ENCODE measurements at regions not wholly inside any gene's neighbourhood (a gene's known extent, or its start where the extent isn't known, plus 50 kb on each side); places are given as distances from the start of the nearest gene placed in this dataset.
"Not testable (repeated sequence)": the region's sequence is repeated elsewhere in the genome, so short reads cannot be mapped to it uniquely, and the experiment has no call there.

DNA sequence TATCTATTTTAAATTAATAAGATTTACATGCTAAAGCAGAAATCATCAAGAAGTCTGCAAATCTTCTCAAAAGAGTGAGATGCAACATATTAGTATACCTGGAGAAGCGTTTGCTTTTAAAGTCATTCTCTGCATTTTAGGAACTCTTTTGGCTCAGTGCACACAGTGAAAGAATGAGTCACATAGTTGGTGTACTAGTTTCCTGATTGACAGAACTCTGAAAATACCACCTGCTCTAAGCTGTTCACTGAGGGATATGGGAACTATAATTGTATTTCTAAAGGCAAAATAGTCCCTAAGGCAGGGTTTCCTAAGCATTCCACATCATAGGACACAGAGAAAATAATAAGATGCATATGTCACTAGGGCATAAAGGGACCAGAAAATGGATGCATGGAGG, 838.5 kb downstream of the DIPK2A start:
- no peak for FAIRE-seq
- DNase-seq (ENCODE audit: low spot score), result no peak

DNA sequence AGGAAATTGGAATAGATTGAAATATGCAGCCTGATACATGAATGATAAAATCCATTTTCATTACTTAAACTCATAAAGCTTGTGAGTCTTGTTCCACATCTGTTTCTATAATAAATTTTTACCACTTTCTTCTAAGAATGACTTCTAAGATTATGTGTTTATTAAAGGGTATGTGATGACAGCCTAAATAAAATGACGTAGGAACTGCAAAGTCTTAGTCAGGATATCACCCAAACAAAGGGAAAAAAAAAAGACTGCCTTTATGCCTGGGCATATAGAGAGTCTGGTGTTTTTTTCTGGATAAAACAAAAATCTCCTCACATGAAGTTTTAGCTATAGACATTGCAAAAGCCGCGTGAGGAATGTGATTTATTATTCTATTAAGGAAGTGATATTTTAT, 844.0 kb downstream of the DIPK2A start:
- FAIRE-seq (no peak), DNase-seq (ENCODE audit: low spot score) (no peak)

DNA sequence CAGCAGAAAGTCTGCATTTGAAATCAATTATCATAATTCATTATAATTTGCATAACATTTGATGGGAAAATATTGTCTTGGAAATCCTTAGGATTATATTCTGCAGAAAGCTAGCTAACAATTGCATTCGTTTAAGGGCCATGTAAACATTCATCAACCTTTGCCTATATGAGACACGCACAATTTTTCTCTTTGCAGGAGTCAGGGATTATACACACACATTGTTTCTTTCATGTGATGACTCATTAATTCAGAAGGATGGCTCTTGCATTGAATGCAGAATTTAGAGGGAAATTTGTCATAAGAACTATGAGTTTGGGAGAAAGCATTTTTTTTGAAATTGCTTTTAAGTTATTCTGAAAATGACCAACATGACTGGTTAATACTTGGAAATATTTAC, 844.7 kb downstream of the DIPK2A start:
- no peak for DNase-seq (ENCODE audit: low spot score)
- no peak for FAIRE-seq

- no peak for FAIRE-seq
- no peak for DNase-seq (ENCODE audit: low spot score)
Measured at GRCh38 chr3:144818973-144819372, 847.4 kb downstream of the DIPK2A start.

DNA sequence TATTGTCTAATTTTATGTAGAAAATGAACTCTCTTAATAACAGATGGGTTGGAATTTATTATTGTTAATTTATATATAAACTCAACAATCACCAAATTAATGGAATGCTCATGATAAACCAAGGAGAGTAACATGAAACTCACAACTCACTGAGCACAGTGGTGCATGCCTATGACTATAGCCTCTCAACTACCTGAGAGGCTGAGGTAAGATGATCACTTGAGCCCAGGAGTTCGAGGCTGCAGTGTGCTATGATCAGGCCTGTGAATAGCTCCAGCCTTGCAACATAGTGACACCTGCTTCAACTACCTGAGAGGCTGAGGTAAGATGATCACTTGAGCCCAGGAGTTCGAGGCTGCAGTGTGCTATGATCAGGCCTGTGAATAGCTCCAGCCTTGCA, 848.6 kb downstream of the DIPK2A start:
- DNase-seq (ENCODE audit: low spot score); FAIRE-seq: not testable (repeated sequence)

DNA sequence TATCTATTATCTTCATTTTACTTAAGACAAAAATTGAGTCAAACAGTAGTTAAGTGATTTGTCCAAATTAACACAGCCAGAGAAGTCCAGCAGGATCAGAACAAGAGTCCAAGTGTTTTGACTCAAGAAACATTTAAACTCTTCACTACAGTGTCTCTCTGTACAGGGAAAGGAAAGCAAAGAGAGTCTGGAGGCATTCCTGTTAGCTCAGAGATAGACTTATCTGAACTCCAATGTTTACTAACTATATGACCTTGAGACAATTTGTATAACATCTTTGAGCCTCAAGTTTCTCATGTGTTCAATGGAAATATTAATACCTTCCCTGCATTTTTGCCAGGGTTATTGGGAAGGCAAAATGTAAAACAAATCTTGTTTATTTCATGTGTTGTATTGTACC, 849.1 kb downstream of the DIPK2A start:
- DNase-seq (ENCODE audit: low spot score), result no peak
- FAIRE-seq, result no peak

DNA sequence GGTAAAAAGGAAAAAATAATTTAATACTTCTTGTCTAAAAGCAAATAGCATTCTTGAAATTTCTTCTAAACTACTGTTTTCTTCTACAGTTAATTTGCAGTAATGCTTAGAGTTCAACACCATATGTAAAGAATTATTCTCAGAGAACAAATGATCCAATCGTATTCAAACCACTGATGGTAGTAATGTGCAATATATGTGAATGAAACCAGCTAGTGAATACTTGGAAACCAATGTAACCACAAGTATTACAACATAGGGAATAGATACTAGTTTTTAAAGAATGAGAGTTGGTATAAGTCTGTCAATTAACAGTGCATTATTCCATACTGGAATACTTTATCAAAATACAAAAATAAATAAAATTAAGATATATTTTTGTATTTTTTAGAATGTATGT, 850.0 kb downstream of the DIPK2A start:
- no peak for DNase-seq (ENCODE audit: low spot score)
- FAIRE-seq, result no peak

DNA sequence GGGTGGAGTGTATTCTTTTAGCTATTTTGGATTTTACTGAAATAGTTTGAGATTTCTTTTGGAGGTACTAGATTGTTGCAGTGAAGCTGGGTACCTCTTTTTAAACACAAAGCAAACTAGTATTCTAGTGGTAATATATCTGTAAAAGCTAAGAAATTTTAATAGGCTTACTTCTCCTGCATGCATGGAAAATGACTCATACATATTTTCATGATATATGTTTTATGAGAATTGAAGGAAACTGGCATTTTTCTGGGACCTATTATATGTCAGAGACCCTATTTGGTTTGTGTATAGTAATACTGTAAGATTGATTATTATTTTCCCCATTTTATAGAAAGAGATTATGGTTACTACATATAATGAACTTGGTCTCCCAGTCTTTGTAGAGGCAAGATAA, 851.0 kb downstream of the DIPK2A start:
- FAIRE-seq (no peak), DNase-seq (ENCODE audit: low spot score) (no peak)

DNA sequence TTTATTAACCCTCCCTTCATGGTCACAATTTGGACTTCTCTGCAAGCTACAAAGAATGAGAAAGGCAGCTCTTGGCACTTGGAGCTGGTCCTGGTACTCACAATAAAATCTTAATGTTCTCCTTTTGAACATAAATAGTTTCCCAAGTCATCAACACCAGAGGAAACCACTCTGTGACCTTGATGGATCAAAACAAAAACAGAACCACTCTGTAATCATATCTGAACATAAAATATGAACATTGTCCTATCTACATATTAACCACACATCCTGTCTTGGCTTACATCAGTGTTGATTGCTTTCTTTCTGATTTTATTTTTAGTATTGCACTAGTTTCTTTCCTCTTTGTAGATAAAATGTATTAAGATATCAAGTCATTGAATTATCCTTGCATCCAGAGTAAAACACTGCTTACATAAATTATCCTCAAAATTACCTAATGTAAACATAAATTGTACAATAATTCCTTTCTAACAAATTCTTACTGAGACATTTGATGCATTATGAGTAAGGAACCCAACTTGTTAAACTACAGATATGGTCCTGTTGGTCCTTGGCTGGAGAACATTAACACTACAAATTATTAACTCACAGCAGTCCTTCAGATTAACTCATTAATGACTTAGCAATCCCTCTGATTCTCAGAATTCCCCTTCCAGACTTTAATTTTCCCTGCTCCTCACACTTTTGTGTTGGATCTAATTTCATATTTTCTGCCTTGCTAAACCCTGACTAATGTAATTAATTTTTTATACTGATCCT, 860.5 kb downstream of the DIPK2A start:
- FAIRE-seq (no peak), DNase-seq (ENCODE audit: low spot score) (no peak)

GRCh38 chr3:144839991-144840390, 868.4 kb downstream of the DIPK2A start:
- DNase-seq (ENCODE audit: low spot score) (no peak), FAIRE-seq (no peak)

DNA sequence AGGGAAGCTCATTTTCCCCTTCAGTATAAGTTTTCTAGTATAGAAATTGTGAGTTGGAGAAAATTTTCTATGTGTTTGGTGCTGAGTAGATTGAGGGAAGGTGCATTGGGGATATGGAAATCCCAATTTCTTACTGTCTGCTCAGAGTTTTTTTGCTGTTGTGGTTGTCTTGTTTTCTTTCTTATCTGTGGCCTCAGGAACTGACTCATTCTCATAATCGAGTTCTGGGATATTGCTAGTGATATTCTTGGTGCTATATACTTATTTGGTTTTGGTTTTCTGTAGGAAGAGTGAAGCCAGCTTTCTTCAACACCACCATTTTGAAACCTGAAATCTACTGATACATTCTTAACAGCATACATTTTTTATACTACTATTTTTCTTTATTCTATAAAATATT, 869.2 kb downstream of the DIPK2A start:
- no peak for FAIRE-seq
- DNase-seq (ENCODE audit: low spot score), result no peak

GRCh38 chr3:144843099-144843498, 871.5 kb downstream of the DIPK2A start:
- FAIRE-seq (no peak), DNase-seq (ENCODE audit: low spot score) (no peak)

DNA sequence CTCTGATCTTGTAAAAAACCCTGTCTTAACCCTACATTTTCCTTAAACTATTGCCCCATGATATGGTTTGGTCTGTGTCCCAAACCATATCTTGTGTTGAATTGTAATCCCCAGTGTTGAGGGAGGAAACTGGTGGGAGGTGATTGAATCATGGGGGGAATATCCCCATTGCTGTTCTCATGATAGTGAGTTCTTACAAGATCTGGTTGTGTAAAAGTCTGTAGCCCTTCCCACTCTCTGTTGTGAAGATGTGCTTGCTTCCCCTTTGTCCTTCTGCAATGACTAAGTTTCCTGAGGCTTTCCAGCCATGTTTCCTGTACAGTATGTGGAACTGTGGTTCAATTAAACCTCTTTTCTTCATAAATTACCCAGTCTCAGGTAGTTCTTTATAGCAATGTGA, 881.4 kb downstream of the DIPK2A start:
- DNase-seq (ENCODE audit: low spot score) (no peak), FAIRE-seq (no peak)

DNA sequence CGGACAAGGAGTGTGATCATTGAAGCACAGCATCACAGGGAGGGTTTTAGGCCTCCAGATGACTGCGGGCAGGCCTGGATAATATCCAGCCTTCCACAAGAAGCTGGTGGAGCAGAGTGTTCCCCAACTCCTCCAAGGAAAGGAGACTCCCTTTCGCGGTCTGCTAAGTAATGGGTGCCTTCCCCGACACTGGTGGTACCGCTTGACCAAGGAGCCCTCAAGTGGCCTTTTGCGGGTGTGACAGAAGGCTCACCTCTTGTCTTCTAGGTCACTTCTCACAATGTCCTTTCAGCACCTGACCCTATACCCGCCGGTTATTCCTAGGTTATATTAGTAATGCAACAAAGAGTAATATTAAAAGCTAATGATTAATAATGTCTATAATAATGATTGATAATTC, 882.4 kb downstream of the DIPK2A start:
- FAIRE-seq; DNase-seq (ENCODE audit: low spot score): not testable (repeated sequence)

DNA sequence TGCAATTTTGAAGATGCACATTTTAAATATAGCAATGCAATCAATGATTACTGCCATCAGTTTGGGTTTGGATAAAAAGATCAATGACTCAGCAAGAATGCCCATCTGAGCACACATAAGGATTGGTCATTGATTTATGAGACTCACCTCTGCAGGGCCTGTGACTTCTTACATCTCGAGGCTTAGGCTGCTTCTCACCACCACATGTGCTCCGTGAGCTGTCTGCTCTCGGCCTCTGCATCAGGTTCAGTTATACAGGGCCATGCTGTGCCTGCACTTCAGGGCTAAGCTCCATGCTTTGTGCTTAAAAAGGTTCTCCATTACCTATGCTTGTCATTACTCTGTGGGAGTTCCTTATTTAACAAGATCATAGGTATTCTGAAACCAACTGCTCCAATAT, 887.5 kb downstream of the DIPK2A start:
- DNase-seq (ENCODE audit: low spot score) (no peak), FAIRE-seq (no peak)

GRCh38 chr3:144864646-144865045, 893.0 kb downstream of the DIPK2A start:
- DNase-seq (ENCODE audit: low spot score) (no peak), FAIRE-seq (no peak)

- no peak for DNase-seq (ENCODE audit: low spot score)
- no peak for FAIRE-seq
Measured at GRCh38 chr3:144865948-144866347, 894.3 kb downstream of the DIPK2A start.

- no peak for FAIRE-seq
- no peak for DNase-seq (ENCODE audit: low spot score)
Measured at GRCh38 chr3:144866476-144866875, 894.9 kb downstream of the DIPK2A start.

DNA sequence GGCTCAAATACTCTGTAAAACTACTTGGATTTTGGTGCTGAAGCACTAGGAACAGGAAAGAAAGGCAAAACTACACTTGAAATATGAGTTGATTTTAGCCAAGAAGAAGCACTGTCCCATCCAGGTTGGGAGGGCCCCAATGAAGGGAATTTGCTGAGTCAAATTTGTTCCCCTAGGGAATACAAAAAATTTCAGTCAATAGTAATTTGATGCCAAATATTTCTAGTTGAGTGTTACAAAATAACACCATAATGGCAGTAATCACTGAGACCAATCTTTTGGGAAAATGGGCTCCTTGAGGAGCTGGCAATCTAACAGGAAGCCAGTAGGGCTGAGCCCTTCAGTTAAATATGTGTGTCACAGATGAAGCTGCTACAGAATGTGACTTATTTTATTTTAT, 896.9 kb downstream of the DIPK2A start:
- FAIRE-seq (no peak), DNase-seq (ENCODE audit: low spot score) (no peak)

GRCh38 chr3:144873066-144873465, 901.4 kb downstream of the DIPK2A start:
- no peak for FAIRE-seq

DNA sequence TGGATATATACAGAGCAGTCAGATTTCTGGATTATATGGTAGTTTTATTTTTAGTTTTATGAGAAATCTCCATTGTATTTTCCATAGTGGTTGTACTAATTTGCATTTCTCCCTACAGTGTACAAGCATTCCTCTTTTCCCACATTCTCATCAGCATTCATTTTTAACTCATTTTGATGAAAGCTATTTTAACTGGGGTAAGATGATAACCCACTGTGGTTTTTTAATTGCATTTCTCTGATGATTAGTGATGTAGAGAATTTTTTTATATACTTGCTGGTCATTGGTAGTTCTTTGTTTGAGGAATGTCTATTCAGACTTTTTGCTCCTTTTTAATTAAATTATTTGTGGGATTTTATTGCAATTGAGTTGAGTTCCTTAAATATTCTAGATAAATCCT, 903.6 kb downstream of the DIPK2A start:
- FAIRE-seq (no peak), DNase-seq (ENCODE audit: low spot score) (no peak)

More at GRCh38 chr3:144873066-144873465, 901.4 kb downstream of the DIPK2A start:
- DNase-seq (ENCODE audit: low spot score), result no peak

DNA sequence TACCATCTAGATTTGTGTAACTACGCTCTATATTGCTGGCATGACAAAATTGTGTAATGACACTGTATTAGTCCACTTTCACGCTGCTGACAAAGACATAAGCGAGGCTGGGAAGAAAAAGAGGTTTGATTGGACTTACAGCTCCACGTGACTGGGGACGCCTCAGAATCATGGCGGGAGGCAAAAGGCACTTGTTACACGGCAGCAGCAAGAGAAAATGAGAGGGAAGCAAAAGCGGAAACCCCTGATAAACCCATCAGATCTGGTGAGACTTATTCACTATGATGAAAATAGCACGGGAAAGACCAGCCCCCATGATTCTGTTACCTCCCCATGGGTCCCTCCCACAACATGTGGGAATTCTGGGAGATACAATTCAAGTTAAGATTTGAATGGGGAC, 905.7 kb downstream of the DIPK2A start:
- DNase-seq (ENCODE audit: low spot score), result no peak
- no peak for FAIRE-seq

- no peak for DNase-seq (ENCODE audit: low spot score)
- no peak for FAIRE-seq
Measured at GRCh38 chr3:144879701-144880100, 908.1 kb downstream of the DIPK2A start.

GRCh38 chr3:144893980-144894379, 922.4 kb downstream of the DIPK2A start:
- DNase-seq (ENCODE audit: low spot score), result no peak
- FAIRE-seq, result no peak

All from RCC 7860 (cell line).